Stimulated activated CD4-positive, alpha-beta T cell treated with anti-CD3 and anti-CD28 coated beads, Interleukin-4, amount 100 ng/mL, for 48 hours (primary cell): ENCODE measurements at regions not wholly inside any gene's neighbourhood (a gene's known extent, or its start where the extent isn't known, plus 50 kb on each side); places are given as distances from the start of the nearest gene placed in this dataset.
"Not testable (repeated sequence)": the region's sequence is repeated elsewhere in the genome, so short reads cannot be mapped to it uniquely, and the experiment has no call there.

ENCODE experiments used
- DNase-seq, 2 donors: peaks; one replicate each; pipeline ENCODE4 v3.0.0-alpha.2; 2020; ENCODE audit warnings: low read depth in 2 of 2

- no peak for DNase-seq
These were observed 136.9 kb upstream of the SAMSN1 start for GRCh38 chr21:14683063-14683462.

GRCh38 chr21:14678973-14679574 lies 133.0 kb upstream of the SAMSN1 start:
- DNase-seq, result no peak

- no peak for DNase-seq
These were observed 131.6 kb upstream of the SAMSN1 start for GRCh38 chr21:14677639-14678179.

- no peak for DNase-seq
These were observed 130.9 kb upstream of the SAMSN1 start for GRCh38 chr21:14677013-14677412.

GRCh38 chr21:14675774-14676530 lies 129.8 kb upstream of the SAMSN1 start:
- no peak for DNase-seq

GRCh38 chr21:14673649-14674048 lies 127.5 kb upstream of the SAMSN1 start:
- no peak for DNase-seq

- DNase-seq, result no peak
These were observed 126.4 kb upstream of the SAMSN1 start for GRCh38 chr21:14672466-14672865.

GRCh38 chr21:14670409-14670808 lies 124.3 kb upstream of the SAMSN1 start:
- no peak for DNase-seq

GRCh38 chr21:14669092-14669491 lies 123.0 kb upstream of the SAMSN1 start:
- not testable (repeated sequence) for DNase-seq

- DNase-seq, result no peak
These were observed 111.3 kb upstream of the SAMSN1 start for GRCh38 chr21:14657241-14658008.

- no peak for DNase-seq
These were observed 100.8 kb upstream of the SAMSN1 start for GRCh38 chr21:14646893-14647292.

GRCh38 chr21:14645702-14646101 lies 99.6 kb upstream of the SAMSN1 start:
- no peak for DNase-seq

GRCh38 chr21:14632359-14632758 lies 86.2 kb upstream of the SAMSN1 start:
- no peak for DNase-seq

GRCh38 chr21:14630556-14631069 lies 84.5 kb upstream of the SAMSN1 start:
- DNase-seq, result no peak

- no peak for DNase-seq
These were observed 83.3 kb upstream of the SAMSN1 start for GRCh38 chr21:14629461-14629860.

- not testable (repeated sequence) for DNase-seq
These were observed 77.0 kb upstream of the SAMSN1 start for GRCh38 chr21:14623079-14623478.

- DNase-seq, result no peak
These were observed 74.0 kb upstream of the SAMSN1 start for GRCh38 chr21:14620152-14620551.

- no peak for DNase-seq
These were observed 71.8 kb upstream of the SAMSN1 start for GRCh38 chr21:14617871-14618270.

GRCh38 chr21:14617040-14617393 lies 70.9 kb upstream of the SAMSN1 start:
- no peak for DNase-seq

GRCh38 chr21:14616380-14617039 lies 70.4 kb upstream of the SAMSN1 start:
- no peak for DNase-seq

- DNase-seq, result no peak
These were observed 69.4 kb upstream of the SAMSN1 start for GRCh38 chr21:14615359-14615974.
